ENCODE measurements at regions not wholly inside any gene's neighbourhood (a gene's known extent, or its start where the extent isn't known, plus 50 kb on each side); places are given as distances from the start of the nearest gene placed in this dataset.

GRCh38 chr1:96370757-96371156 is 350.8 kb upstream of the PTBP2 start:
- ChIA-PET CTCF (no interaction called here), POLR2A (no interaction called here)
- no peak for TF ChIP-seq CTCF (IDR thresholded peaks at IDR 0.05; ENCODE audit: control extremely low read depth, extremely low read depth, low read depth, missing control alignments)
- DNase-seq (ENCODE audit: extremely low spot score), result no peak

- ChIA-PET CTCF (no interaction called here), POLR2A (no interaction called here)
- DNase-seq (ENCODE audit: extremely low spot score), result no peak
- TF ChIP-seq CTCF (IDR thresholded peaks at IDR 0.05; ENCODE audit: control extremely low read depth, extremely low read depth, low read depth, missing control alignments), result no peak
Observed at GRCh38 chr1:96372881-96373280, 348.7 kb upstream of the PTBP2 start.

- no peak for DNase-seq (ENCODE audit: extremely low spot score)
- no peak for TF ChIP-seq CTCF (IDR thresholded peaks at IDR 0.05; ENCODE audit: control extremely low read depth, extremely low read depth, low read depth, missing control alignments)
- CTCF ChIA-PET, result no interaction called here
- POLR2A ChIA-PET, result no interaction called here
Observed at GRCh38 chr1:96374076-96374762, 347.4 kb upstream of the PTBP2 start.

GRCh38 chr1:96376846-96377245 is 344.7 kb upstream of the PTBP2 start:
- POLR2A ChIA-PET, result no interaction called here
- no peak for TF ChIP-seq CTCF (IDR thresholded peaks at IDR 0.05; ENCODE audit: control extremely low read depth, extremely low read depth, low read depth, missing control alignments)
- no peak for DNase-seq (ENCODE audit: extremely low spot score)
- CTCF ChIA-PET, result interaction anchor here (1.1 to 2.4 kb wide), 2 partner anchors 11 to 31 kb away, joined by 3 to 8 read pairs; no protein-coding TSS in a partner anchor

- POLR2A ChIA-PET, result no interaction called here
- TF ChIP-seq CTCF (IDR thresholded peaks at IDR 0.05; ENCODE audit: control extremely low read depth, extremely low read depth, low read depth, missing control alignments), result no peak
- CTCF ChIA-PET, result no interaction called here
- DNase-seq (ENCODE audit: extremely low spot score), result no peak
Observed at GRCh38 chr1:96384611-96385010, 337.0 kb upstream of the PTBP2 start.

GRCh38 chr1:96387785-96388184 is 333.8 kb upstream of the PTBP2 start:
- CTCF ChIA-PET, result no interaction called here
- no peak for TF ChIP-seq CTCF (IDR thresholded peaks at IDR 0.05; ENCODE audit: control extremely low read depth, extremely low read depth, low read depth, missing control alignments)
- DNase-seq (ENCODE audit: extremely low spot score), result no peak
- POLR2A ChIA-PET, result no interaction called here

Data from GM10248 (cell line).